ENCODE measurements at regions not wholly inside any gene's neighbourhood (a gene's known extent, or its start where the extent isn't known, plus 50 kb on each side); places are given as distances from the start of the nearest gene placed in this dataset.

DNA sequence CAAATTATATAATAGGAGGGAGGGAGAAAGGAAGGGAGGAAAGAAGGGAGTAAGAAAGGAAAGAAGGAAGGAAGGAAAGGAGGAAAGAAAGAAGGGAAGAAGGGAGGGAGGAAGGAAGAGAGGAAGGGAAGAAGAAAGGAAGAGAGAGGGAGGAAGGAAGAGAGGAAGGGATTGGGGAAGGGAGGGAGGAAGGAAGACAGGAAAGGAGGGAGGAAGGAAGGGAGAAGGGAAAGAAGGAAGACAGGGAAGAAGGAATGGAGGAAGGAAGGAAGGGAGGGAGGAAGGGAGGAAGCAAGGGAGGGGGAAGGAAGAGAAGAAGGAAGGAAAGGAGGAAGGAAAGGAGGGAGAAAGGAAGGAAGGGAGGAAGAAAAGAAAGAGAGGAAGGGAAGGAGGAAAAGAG is 660.5 kb downstream of the EPM2A start:
- TF ChIP-seq CTCF (IDR thresholded peaks at IDR 0.05; ENCODE audit: borderline replicate concordance, insufficient read depth, low read depth, low read length) = no peak
- H3K4me3 ChIP-seq (ENCODE audit: low read depth, low read length) = no peak overlapping the region

GRCh38 chr6:145075425-145075824 is 659.9 kb downstream of the EPM2A start:
- no peak overlapping the region for H3K4me3 ChIP-seq (ENCODE audit: low read depth, low read length)
- no peak for TF ChIP-seq CTCF (IDR thresholded peaks at IDR 0.05; ENCODE audit: borderline replicate concordance, insufficient read depth, low read depth, low read length)

DNA sequence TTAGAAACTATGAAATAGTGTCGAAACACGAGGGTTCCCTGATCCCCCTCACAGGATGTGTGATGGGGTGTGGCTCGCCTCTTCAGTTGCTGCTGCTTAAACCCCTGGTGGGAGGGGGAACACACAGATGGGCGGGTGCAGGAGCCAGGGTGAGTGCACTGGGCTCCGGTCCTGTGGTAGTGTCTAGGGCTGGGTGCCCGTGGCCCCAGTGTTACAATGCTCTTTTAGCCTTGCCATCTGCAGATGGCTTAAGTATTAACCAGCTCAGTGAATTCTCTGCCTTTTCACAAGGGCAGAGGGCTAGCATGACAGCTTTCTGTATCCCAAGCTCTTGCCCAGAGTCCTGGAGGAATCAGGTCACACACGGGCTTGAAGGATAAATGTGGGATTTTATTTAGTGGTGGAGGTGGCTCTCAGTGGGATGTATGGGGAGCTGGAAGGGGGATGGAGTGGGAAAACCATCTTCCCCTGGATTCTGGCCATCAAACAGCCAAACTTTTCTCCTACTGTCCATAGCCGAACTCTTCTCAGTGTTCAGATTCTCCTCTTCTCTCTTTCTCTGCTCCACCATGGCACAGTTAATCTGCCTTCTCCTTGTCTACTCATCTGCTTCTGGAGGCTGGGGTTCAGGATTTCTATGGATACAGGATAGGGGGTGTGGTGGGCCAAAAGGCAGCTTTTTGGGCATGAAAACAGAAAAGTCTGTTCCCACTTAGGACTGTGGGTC is 659.0 kb downstream of the EPM2A start:
- TF ChIP-seq CTCF (IDR thresholded peaks at IDR 0.05; ENCODE audit: borderline replicate concordance, insufficient read depth, low read depth, low read length) = no peak
- no peak overlapping the region for H3K4me3 ChIP-seq (ENCODE audit: low read depth, low read length)

- H3K4me3 ChIP-seq (ENCODE audit: low read depth, low read length) = no peak overlapping the region
- TF ChIP-seq CTCF (IDR thresholded peaks at IDR 0.05; ENCODE audit: borderline replicate concordance, insufficient read depth, low read depth, low read length) = no peak
Observed at GRCh38 chr6:145077382-145077781, 657.9 kb downstream of the EPM2A start.

DNA sequence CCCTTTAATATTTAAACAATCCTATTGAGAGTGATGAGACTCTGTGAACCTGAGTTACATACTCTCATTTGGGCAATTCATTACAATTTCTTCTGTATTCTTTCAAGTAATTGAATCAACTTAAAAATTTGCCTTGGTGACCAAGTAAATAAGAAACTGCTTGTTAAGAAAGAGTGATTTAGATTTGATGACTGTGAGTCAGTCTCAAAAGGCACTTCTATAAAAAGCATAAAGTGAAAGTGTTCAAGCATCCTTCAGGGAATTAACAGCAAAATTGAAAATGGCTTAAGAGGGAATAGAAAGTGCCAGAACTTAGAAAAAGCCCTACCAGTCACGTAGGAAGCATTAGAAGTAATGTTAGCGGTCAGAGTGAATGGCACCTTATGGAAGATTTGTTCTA is 654.7 kb downstream of the EPM2A start:
- H3K4me3 ChIP-seq (ENCODE audit: low read depth, low read length) = no peak overlapping the region
- TF ChIP-seq CTCF (IDR thresholded peaks at IDR 0.05; ENCODE audit: borderline replicate concordance, insufficient read depth, low read depth, low read length) = no peak

DNA sequence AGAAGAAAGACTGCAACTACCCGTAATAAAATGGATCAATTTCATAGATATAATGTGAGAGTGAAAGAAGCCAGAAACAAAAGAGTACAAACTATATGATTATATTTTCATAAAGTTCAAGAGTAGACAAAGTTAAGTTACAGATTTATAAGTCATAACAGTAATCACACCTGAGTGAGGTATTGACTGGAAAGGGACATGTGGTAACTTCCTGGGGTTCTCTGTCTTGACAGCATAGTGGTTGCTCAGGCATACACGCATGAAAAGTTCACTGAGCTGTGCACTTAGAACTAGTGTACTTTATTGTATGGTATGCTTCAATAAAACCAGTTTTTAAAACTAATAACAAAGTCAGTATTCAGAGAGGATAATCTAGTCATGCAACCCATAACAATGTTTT is 653.6 kb downstream of the EPM2A start:
- TF ChIP-seq CTCF (IDR thresholded peaks at IDR 0.05; ENCODE audit: borderline replicate concordance, insufficient read depth, low read depth, low read length) = no peak
- H3K4me3 ChIP-seq (ENCODE audit: low read depth, low read length) = no peak overlapping the region

- TF ChIP-seq CTCF (IDR thresholded peaks at IDR 0.05; ENCODE audit: borderline replicate concordance, insufficient read depth, low read depth, low read length) = no peak
- no peak overlapping the region for H3K4me3 ChIP-seq (ENCODE audit: low read depth, low read length)
Observed at GRCh38 chr6:145082359-145082758, 653.0 kb downstream of the EPM2A start.
